ENCODE measurements at regions not wholly inside any gene's neighbourhood (a gene's known extent, or its start where the extent isn't known, plus 50 kb on each side); places are given as distances from the start of the nearest gene placed in this dataset.

DNA sequence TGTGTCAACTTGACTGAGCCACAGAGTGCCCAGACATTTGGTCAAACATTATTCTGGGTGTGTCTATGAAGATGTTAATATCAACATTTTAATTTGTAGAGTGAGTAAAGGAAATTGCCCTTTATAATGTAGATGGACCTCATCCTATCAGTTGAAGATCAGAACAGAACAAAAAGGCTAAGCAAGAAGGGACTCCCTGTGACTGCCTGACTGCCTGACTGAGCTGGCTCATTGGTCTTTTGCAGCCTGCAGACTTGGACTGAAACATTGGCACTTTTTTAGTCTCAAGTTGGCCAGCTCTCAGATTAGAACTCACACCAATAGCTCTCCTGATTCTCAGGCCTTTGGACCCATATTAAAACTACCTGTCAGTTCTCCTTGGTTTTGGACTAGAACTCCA, 600.4 kb upstream of the SLITRK6 start:
- H3K9me3 Mint-ChIP-seq = no peaks in the 10 kb centered on the region
- TF ChIP-seq, protein P1, sequence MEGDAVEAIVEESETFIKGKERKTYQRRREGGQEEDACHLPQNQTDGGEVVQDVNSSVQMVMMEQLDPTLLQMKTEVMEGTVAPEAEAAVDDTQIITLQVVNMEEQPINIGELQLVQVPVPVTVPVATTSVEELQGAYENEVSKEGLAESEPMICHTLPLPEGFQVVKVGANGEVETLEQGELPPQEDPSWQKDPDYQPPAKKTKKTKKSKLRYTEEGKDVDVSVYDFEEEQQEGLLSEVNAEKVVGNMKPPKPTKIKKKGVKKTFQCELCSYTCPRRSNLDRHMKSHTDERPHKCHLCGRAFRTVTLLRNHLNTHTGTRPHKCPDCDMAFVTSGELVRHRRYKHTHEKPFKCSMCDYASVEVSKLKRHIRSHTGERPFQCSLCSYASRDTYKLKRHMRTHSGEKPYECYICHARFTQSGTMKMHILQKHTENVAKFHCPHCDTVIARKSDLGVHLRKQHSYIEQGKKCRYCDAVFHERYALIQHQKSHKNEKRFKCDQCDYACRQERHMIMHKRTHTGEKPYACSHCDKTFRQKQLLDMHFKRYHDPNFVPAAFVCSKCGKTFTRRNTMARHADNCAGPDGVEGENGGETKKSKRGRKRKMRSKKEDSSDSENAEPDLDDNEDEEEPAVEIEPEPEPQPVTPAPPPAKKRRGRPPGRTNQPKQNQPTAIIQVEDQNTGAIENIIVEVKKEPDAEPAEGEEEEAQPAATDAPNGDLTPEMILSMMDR (IDR thresholded peaks at IDR 0.05) = no peak
- H3K4me1 Mint-ChIP-seq = no peaks in the 10 kb centered on the region
- no peaks in the 10 kb centered on the region for H3K36me3 Mint-ChIP-seq (ENCODE audit: low read depth)
- no peak overlapping the region for H3K27ac Mint-ChIP-seq
- no peak for DNase-seq
- H3K27me3 Mint-ChIP-seq (ENCODE audit: low read depth, poor library complexity) = no peaks in the 10 kb centered on the region
- no peak overlapping the region for H3K4me3 Mint-ChIP-seq

GRCh38 chr13:86402500-86402899, 603.3 kb upstream of the SLITRK6 start:
- DNase-seq = no peak
- H3K4me3 Mint-ChIP-seq = no peak overlapping the region
- no peaks in the 10 kb centered on the region for H3K9me3 Mint-ChIP-seq
- H3K4me1 Mint-ChIP-seq = no peaks in the 10 kb centered on the region
- H3K27me3 Mint-ChIP-seq (ENCODE audit: low read depth, poor library complexity) = no peaks in the 10 kb centered on the region
- no peaks in the 10 kb centered on the region for H3K36me3 Mint-ChIP-seq (ENCODE audit: low read depth)
- H3K27ac Mint-ChIP-seq = no peak overlapping the region
- TF ChIP-seq, protein P1 (IDR thresholded peaks at IDR 0.05) = no peak

DNA sequence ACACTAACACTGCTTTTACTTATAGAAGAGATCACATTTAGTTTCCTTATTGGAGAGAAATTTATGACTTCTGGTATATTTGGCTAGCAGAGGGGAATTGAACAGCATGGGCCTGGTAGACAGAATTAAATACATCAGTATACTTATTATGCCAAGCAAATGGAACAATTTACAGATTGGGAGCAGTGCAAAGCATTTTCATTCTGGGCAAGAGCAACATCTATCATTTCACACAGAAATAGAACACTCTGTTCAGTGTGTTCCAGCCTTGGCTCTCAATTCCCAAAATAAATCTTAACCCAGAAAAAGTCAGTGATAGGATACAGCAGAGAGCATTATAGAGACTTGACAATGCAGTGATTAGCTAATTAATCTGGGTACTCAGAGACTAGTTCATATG, 604.0 kb upstream of the SLITRK6 start:
- Mint-ChIP-seq H3K36me3 (ENCODE audit: low read depth) (no peaks in the 10 kb centered on the region), H3K9me3 (no peaks in the 10 kb centered on the region), H3K27me3 (ENCODE audit: low read depth, poor library complexity) (no peaks in the 10 kb centered on the region), H3K4me3 (no peak overlapping the region), H3K27ac (no peak overlapping the region), H3K4me1 (no peaks in the 10 kb centered on the region)
- DNase-seq = no peak
- TF ChIP-seq, protein P1 (IDR thresholded peaks at IDR 0.05) = no peak

DNA sequence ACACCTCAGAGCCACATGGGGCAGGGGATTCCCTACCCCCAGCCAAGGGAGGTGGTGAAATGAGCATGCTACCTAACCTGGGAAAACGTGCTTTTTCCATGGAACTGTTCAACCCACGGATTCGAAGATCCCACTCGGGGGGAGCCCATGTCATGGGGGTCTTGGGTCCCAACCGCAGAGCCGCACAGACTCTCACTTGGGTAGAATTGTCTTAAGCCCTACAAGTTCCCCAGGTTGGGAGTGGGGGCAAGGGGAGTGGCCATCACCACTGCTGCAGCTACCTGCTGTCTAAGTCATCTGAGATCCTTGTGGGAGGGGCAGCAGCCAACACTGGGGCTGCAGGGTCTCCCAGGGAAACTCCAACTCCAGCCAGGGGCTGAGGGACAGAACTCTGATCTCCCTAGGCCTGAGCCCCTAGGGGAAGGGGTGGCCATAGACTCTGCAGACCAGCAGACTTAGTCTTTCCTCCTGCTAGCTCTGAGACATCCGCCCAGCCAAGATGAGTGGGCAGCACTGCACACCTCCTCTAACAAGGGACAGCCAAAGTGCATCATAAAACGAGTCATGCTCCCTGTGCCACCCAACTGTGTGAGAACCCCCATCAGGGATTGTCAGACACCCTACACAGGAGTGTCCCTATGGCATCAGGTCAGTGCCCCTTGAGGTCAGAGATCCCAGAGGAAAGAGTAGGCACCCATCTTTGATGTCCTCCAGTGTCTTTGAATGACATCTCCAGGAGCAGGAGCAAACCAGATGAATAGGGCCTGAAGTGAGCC, 610.4 kb upstream of the SLITRK6 start:
- no peaks in the 10 kb centered on the region for H3K27me3 Mint-ChIP-seq (ENCODE audit: low read depth, poor library complexity)
- no peaks in the 10 kb centered on the region for H3K4me1 Mint-ChIP-seq
- TF ChIP-seq, protein P1 (IDR thresholded peaks at IDR 0.05) = no peak
- H3K27ac Mint-ChIP-seq = no peak overlapping the region
- H3K4me3 Mint-ChIP-seq = no peak overlapping the region
- no peaks in the 10 kb centered on the region for H3K9me3 Mint-ChIP-seq
- DNase-seq = no peak
- H3K36me3 Mint-ChIP-seq (ENCODE audit: low read depth) = no peaks in the 10 kb centered on the region

DNA sequence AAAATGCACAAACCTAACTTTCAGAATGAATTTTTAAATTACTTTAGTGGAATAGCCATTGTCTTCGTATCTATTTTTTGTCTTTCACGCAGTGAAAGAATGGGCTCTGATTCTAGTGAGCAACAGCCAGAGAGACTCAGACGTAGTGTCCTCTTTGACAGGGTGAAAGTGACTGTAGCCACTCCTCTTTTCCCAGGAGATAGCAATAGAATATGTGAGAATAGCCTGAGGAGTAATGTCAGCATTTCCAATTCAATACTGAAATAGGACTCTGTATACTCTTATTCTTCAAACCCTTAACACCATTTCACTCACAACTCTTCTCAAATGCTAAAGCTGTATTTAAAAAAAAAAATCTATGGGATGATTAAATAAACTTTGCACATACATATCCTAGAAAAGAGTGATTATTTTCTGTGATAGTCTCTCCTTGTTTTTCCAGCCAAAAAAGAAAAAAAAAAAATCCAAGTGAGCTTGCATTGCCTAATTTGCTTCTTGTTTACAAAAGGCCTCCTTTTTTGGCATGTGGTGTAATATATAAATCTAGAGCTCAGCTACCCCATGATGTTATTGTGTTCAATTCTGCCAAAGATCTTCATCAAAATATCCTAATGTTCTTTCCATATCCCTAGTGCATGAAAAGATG, 626.1 kb upstream of the SLITRK6 start:
- no peak overlapping the region for H3K4me3 Mint-ChIP-seq
- peaks cover 7% of the 10 kb centered on the region for H3K9me3 Mint-ChIP-seq
- TF ChIP-seq, protein P1 (IDR thresholded peaks at IDR 0.05) = no peak
- H3K4me1 Mint-ChIP-seq = no peaks in the 10 kb centered on the region
- no peak for DNase-seq
- no peaks in the 10 kb centered on the region for H3K27me3 Mint-ChIP-seq (ENCODE audit: low read depth, poor library complexity)
- H3K36me3 Mint-ChIP-seq (ENCODE audit: low read depth) = no peaks in the 10 kb centered on the region
- H3K27ac Mint-ChIP-seq = no peak overlapping the region

DNA sequence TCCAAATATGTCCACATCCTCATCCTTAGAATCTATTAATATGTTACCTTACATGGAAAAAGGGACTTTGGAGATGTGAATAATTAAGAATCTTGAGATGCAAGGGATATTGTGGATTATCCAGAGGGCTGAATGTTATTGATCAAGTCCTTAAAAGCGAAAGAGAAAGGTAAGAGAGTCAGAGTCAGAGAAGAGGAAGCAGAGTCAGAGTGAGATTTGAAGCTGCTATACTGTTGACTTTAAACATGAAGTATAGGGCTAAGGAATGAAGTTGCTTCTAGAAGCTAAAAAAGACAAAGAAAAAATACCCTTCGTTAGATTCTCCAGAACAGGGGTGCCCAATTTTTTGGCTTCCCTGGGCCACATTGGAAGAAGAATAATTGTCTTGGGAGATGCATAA, 627.2 kb upstream of the SLITRK6 start:
- Mint-ChIP-seq H3K36me3 (ENCODE audit: low read depth) (no peaks in the 10 kb centered on the region), H3K4me1 (no peaks in the 10 kb centered on the region), H3K27ac (no peak overlapping the region), H3K4me3 (no peak overlapping the region), H3K9me3 (peaks cover 7% of the 10 kb centered on the region), H3K27me3 (ENCODE audit: low read depth, poor library complexity) (no peaks in the 10 kb centered on the region)
- TF ChIP-seq, protein P1 (IDR thresholded peaks at IDR 0.05) = no peak
- no peak for DNase-seq
